Jurkat, Clone E6-1 (cell line): ENCODE measurements at regions not wholly inside any gene's neighbourhood (a gene's known extent, or its start where the extent isn't known, plus 50 kb on each side); places are given as distances from the start of the nearest gene placed in this dataset.
A peak's percentile ranks its signal among the peaks of the same experiment; 100 is the strongest.

Experiments used
- DNase-seq: peaks from one replicate; pipeline ENCODE4 v3.0.0-alpha.2; 2011; ENCODE audit warnings: low read depth, low spot score
- H3K4me3 ChIP-seq: 2 replicates; pipeline ENCODE4 v1.5.1; 2011; ENCODE audit warnings: mild to moderate bottlenecking, low read length, control low read depth, moderate library complexity

DNA sequence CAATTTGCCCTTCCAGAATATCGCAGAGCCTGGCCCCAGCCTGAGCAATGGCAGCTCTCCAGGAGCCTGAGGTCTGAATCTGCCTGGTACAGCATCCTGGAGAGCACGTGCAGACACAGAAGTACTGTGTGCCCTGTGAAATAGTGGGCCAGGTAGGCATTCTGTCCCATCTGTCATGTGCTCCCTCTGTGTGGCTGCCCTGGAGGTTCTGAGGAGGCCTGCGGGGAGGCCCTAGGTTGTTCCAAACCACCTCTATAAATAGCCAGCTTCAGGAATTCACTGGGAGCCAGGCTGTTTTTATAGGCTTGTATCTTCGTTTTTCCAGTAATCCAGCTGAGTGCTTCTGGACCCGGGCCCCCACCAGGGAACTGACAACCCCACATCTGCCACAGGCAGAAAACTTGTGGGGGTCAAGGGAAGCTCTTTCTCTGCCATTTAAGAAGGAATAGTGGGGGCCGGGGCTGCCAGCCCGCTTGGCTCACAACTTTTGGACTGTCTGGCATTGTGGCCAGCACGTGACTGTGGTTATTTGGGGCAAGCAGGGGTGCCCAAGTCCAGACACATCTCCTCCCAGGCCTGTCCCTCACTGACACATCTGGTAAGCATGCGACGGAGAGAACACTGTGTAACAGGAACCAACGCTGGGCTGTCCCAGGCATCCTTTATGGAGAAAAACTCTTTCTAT is 356.3 kb upstream of the TNRC6C start:
- H3K4me3 ChIP-seq: no peak overlapping the region
- DNase-seq: no peak

DNA sequence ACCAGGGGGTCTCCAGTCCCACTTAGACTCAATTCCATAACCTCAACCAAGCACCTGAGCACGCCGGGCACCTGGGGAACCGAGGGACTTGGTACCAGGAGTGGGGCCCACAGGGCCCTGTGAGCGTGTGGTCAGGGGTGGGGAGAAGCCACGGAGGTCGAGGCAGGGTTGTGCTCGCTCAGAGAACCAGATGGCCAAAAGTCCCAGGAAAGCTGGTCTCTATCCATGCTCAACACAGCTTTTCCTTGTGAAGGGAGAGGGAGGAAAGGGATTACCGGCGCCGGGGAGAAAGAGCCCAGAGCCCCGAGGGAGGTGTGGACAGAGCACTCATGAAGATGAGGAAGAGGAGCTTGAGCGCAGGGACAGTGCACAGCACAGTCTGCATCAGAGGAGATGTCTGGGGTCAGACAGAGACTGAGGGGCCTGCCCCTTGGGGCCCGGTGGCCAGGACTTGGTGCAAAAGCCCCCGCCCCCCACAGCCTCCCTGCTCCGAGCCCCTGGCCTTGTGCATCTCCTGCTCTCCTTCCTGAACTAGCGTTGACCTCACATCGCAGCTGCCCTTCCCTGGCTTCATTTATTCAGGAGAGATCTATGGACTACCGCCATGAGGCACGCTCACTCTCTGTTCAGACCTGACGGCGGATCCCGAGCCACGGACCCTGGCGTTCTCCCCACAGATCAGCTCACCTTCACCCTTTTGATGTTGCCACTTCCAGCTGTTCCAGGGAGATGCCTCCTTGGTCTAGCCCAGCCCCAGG is 355.4 kb upstream of the TNRC6C start:
- DNase-seq: no peak
- H3K4me3 ChIP-seq: no peak overlapping the region

DNA sequence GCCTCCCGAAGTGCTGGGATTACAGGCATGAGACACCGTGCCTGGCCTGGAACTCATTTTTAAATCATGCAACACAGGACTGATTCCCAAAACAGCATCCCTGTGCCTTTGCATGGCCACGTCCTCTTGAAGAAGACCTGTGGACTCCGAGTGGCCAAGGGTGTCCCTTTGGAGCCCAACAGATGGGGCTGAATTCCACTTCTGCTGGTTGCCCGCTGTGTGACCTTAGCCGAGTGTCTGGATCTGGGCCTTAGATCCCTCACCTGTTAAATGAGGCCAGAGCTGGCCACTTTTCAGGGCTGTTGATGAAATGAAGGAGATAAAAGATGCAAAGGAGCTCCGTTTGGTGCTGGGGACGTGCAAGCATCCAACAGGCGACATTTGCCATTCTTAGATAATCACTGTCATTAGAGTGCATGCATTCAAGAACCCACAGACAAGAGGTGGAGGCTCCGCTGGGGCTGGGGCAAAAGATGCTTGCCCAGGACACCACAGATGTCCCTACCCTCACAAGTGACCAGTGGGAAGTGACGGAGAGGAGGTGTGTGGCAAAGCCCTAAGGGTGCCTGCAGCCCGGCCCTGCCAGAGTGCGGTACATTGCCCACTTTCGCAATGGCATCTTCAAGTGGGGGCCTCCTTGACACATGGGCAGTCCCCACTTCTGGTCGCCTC is 354.1 kb upstream of the TNRC6C start:
- H3K4me3 ChIP-seq: no peak overlapping the region
- DNase-seq: no peak

- no peak for DNase-seq
- no peak overlapping the region for H3K4me3 ChIP-seq
Measured at GRCh38 chr17:77604973-77605313, 353.6 kb upstream of the TNRC6C start.

DNA sequence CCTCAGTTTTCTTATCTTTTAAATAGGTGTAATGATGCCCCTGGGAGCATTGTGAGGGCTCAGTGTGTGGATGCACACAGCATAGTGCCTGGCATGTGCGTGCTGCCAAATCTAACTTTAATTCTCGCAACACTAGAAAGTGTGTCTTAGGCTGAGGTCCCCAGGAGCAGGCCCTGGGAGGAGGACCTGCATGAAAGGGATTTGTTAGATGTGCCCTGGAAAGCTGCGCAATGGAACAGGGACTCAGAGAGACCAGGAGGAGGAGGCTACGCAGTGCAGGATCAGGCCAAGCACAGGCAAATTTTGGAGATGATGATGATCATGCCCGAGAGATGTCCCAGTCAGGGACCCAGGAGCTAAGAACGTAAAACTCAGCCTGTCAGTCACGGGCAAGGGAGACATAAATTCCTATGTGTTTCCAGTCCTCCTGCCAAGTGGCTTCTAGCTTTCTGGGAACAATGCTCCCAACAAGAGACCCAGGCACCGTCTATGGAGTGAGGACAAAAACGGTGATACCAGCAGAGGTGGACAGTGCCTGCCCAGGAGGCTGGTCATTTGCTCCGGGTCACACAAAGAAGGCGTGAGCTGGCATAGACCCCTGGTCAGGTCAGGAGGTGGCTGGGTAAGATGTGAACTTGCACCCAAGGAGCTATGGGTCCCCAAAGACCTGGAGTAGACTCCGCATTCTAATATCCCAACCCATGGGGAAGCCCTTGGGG is 352.2 kb upstream of the TNRC6C start:
- DNase-seq: no peak
- no peak overlapping the region for H3K4me3 ChIP-seq

DNA sequence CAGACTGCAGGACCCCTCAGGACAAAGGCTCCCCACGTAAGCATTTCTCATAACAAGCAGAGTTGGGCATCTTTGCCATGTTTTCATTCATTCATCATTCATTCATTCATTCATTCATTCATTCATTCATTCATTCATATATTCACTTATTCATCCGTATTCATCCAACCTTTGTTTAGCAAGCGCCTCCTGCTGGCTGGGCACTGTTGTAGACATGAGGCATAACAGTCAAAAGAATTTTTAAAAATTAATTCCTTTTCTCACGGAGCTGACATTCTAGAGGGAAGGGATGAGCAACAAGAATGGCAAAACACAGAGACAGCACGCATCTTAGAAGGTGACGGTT is 351.7 kb upstream of the TNRC6C start:
- H3K4me3 ChIP-seq: no peak overlapping the region
- DNase-seq: peak; percentile 9

GRCh38 chr17:77607606-77608005 is 350.9 kb upstream of the TNRC6C start:
- H3K4me3 ChIP-seq: no peak overlapping the region
- DNase-seq: no peak

GRCh38 chr17:77608431-77608830 is 350.1 kb upstream of the TNRC6C start:
- H3K4me3 ChIP-seq: no peak overlapping the region
- DNase-seq: no peak

DNA sequence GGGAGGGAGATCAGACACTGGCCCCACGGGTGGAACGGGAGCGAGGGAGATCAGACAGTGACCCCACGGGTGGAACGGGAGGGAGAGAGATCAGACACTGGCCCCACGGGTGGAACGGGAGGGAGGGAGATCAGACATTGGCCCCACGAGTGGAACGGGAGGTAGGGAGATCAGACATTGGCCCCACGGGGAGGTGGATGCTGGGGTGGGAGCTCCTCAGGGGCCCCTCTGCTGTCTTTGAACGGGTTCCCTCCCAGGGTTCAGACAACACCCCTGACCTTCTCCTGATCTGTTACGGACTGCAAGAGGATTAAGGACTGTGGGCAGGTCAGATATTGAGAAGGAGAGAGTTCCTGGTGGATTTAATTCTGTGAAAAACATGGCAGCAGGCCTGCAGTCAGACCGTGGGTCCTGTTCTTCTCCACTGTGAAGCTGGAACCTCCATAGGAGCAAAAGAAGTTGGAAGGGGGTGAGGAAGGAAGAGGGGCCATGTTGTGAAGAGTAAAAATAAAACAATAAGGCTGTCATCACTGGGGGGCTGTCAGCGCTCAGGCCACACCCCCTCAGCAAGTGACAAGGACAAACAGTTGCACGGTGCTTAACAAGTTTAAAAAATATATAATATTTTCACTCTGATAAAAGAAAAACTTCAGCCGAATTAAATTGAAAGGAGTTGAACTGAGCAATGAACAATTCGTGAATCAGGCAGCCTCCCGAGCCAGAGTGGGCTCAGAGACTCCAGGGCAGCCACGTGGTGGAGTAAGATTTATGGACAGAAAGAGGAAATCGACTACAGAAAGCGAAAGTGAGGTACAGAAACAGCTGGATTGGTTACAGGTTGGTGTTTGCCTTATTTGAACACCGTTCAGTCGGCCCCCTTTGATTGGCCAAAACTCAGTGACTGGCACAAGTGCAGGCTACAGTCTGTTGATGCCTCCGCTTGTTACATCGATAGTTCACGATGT is 348.7 kb upstream of the TNRC6C start:
- DNase-seq: peak; percentile 71
- no peak overlapping the region for H3K4me3 ChIP-seq

GRCh38 chr17:77610518-77610893 is 348.0 kb upstream of the TNRC6C start:
- H3K4me3 ChIP-seq: no peak overlapping the region
- no peak for DNase-seq

- H3K4me3 ChIP-seq: no peak overlapping the region
- DNase-seq: no peak
Measured at GRCh38 chr17:77610972-77611521, 347.5 kb upstream of the TNRC6C start.

GRCh38 chr17:77611791-77612502 is 346.6 kb upstream of the TNRC6C start:
- no peak overlapping the region for H3K4me3 ChIP-seq
- no peak for DNase-seq

DNA sequence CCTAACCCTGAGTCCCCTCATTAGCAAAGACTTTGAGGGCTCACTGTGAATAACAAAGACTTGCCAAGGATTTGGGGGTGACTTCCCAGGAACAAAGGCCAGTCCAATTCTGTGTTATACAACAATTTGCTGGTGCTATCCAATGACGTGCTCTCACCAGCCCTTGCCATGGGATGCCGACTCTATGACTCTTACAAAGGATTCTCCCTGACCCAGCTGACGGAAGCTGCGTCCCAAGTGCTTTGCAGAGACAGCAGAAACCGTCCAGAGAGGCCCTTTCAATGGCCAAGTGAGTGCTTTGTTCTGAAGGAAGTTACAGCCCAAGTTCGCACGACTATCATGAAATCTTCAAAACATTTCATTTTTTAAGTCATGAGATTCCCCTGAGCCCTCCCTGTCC is 345.3 kb upstream of the TNRC6C start:
- H3K4me3 ChIP-seq: no peak overlapping the region
- DNase-seq: no peak

DNA sequence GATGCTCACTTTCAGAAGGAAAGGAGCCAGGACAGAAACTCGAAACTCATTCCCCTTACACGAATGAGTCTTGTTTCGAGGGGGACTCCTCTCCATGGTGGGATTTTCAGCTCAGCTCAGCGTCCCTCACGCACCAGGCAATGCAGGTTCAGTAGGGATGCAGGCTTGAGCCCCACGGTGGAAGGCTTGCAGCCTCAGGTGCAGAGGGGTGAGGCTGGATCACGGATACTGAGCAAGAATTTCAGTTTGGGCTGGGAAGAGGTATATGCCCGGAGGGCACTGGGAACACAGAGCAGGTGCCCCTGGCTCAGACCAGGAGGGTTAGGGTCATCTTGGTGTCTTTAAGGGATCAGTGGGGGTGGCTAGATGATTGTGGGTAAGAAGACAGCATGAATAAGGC is 344.9 kb upstream of the TNRC6C start:
- DNase-seq: no peak

DNA sequence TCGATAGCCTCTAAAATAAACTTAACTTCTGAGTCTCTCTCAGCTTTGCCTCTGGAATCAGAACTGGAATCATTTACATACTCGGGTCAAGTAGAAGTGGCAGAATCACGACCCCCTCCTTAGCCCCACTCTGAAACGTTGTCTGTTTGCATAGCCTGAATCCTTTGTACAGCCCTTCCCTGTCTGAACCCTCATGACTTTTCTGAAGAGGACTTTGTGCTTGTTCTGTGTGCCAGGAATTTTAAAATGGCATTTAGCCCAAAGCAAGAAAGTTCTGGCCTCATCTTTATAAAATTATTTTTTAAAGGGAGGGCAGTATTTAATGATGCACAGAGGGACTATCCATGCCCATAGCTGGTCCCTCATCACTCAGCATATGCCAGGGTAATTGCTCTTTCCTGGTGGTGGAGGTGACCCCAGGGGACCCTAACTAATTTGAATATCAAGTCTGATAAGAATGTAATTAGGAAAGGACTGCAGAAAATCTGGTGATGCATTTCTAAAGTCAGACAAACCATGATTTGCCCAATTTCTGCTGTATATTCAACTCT is 342.7 kb upstream of the TNRC6C start:
- DNase-seq: no peak
- H3K4me3 ChIP-seq: no peak overlapping the region

More for the DNA sequence above, 344.9 kb upstream of the TNRC6C start:
- H3K4me3 ChIP-seq: no peak overlapping the region

DNA sequence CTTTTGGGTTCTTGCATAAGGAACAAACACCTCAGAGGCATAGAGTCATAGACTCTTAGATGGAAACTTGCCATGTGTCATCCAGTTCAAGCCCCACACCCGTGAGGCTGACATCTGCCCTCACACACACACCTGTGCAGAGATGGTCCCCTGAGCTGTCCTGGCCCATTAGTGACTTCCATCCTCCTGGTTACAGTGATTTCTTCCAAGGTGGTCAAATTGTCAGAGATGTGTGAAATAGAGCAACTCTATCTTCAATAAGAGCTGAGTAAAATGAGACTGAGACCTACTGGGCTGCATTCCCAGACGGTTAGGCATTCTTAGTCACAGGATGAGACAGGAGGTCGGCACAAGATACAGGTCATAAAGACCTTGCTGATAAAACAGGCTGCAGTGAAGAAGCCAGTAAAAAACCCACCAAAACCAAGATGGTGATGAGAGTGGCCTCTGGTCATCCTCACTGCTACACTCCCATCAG is 342.2 kb upstream of the TNRC6C start:
- H3K4me3 ChIP-seq: no peak overlapping the region
- no peak for DNase-seq

DNA sequence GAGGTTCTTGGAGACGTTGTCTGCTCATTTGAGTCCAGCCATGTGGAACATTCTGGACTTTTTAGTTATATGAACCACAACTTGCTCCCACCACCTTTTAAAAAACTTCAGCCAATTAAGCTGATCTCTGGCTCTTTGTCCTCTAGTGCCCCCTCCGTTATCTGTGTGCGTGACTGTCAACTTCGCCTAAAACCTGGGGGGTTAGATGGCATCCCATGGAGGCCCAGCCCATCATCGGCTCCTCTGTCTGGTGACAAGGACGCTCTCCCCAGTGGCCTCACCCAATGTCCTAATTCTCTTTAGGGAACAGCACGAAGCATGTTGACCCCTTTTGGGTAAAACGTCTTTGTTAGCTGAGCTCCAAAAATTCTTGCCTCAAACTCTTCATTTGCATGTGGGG is 341.0 kb upstream of the TNRC6C start:
- DNase-seq: no peak

DNA sequence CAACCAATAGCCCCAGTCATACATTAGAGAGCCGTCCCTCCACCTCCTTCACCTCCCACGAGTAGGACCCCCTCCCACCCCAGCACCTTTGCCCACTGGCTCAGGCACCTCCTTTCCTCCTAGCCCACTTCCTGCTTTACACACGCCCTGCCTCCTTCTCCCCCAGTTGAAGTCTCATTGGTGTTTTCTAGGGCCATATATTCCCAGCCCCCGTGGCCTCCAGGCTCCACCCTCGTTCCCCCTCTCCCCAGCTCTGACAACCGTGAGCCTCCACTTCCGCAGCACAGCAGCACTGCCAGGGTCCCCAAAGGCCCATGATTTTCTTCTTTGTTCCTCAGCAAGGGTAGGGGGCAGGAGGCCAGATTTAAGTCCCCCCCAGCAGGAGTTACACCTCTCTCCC is 340.3 kb upstream of the TNRC6C start:
- DNase-seq: peak; percentile 85
- peak overlapping the region; percentile 12; the same call in 1 of the 2 replicates for H3K4me3 ChIP-seq

More for the DNA sequence above, 341.0 kb upstream of the TNRC6C start:
- no peak overlapping the region for H3K4me3 ChIP-seq
